Gastrocnemius medialis (tissue), 4 donors: ENCODE measurements at regions not wholly inside any gene's neighbourhood (a gene's known extent, or its start where the extent isn't known, plus 50 kb on each side); places are given as distances from the start of the nearest gene placed in this dataset.

Experiments
- CTCF ChIP-seq, 5 experiments: fragments of 450-650 bp in 3 of 5; fragments of 200-600 bp in 2 of 5; sonication (generic) in 2 of 5; IDR thresholded peaks in 4 of 5; conservative IDR thresholded peaks in 1 of 5; 1 replicate in 4 of 5; 2 replicates in 1 of 5; pipeline ENCODE4 v1.5.1; 2016 to 2019; ENCODE audit warnings: antibody characterized with exemption in 5 of 5, mild to moderate bottlenecking in 3 of 5, moderate library complexity in 3 of 5
- POLR2A ChIP-seq, 2 donors: fragments of 450-650 bp; IDR thresholded peaks; one replicate each; pipeline ENCODE4 v1.6.1; 2017; ENCODE audit warnings: antibody characterized with exemption in 2 of 2, mild to moderate bottlenecking in 2 of 2, moderate library complexity in 2 of 2

DNA sequence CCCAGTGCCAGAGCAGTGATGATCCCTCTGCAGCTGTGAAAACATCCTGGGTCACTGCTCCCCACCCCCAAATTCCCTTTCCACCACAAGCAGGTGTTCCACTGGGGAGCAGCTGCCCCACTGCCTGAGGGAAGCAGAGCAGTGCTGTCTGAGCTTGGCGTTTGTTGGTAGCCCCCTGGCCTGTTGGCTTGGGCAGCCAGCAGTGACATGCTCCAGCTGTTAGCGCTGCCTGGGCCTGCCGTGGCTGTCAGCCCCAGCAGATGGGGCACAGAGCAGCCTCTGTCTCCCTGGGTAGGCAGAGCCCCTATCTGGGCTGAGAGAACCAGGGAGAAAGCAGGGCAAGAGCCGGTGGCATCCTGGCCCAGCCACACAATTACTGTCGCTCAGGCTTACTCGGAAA, 247.7 kb downstream of the GLI2 start:
- TF ChIP-seq CTCF (IDR thresholded peaks at IDR 0.05 in 4 of 5, conservative IDR thresholded peaks at IDR 0.05 in 1 of 5) (no peak), POLR2A (IDR thresholded peaks at IDR 0.05) (no peak)
